ENCODE measurements at regions not wholly inside any gene's neighbourhood (a gene's known extent, or its start where the extent isn't known, plus 50 kb on each side); places are given as distances from the start of the nearest gene placed in this dataset.

DNA sequence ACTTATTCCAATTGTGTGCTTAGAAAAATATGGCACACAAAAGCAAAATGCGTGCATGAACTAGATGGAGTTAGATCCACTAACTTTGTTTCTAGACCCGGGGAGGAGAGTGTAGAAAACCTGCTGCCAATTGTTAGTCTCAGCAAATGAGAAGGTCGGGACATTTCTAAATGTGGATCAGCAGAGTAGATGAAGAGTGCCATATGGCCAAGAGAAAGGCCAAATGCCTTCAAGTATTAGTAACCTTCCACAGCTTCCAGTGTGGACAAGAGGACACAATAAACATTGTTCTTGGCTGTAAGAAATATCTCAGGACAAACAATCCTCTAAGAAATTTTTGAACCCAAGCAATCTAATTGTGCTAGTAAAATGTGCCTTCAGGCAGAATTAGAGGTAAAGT, 690.3 kb downstream of the REEP3 start:
- DNase-seq (ENCODE audit: low spot score) = no peak

GRCh38 chr10:64215088-64215487, 693.9 kb downstream of the REEP3 start:
- DNase-seq (ENCODE audit: low spot score) = no peak

DNA sequence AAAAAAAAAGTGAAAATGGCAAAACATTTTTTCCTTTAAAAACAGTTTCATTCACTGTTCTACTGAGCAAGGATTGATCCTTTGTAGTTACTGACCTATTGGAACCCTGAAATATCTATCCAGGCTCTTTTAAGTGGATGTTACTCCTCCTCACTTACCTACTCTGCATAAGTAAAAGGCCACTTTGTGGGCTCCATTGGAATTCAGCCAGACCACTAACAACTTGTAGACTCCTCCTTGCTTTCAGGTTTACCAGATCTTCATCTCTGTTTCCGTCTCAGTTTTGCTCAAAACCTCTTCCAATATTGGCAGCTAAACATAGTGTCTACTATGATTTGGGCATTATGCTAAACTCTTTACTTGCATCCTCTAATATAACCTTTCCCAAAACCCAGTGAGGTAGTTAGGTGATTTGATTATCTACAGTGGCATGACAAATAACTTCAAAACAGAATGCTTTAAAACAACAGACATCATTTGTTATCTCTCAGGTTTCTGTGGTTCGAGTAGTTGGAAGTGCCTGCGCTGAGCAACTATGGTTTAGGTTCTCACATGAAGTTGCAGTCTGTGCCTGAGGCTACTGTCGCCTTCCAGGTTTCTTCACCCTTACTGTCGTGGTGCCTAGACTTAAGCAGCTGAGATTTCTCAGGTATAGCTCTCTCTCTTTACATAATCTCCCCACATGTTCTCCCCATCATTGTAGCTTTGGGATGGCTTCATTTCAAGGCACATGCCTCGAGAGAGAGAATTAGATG, 698.2 kb downstream of the REEP3 start:
- DNase-seq (ENCODE audit: low spot score) = no peak

DNA sequence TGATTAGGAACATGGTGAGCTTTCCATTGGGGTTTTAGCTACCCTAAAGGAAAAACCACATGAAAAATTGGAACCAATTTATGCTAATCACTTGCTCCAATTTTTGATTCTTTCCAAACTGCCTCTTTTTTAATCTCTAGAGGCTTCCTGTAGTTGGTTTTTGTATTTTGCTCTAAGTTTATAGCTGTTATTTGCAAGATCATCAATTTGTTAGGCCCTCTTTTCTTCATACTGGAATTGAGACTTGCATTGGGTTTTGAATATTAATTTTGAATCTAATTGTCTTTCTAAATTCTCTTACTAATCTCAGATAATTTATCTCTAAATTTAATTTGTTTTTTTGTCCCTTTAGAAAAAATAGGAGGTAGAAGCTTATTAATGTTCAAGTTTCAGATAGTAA, 713.3 kb downstream of the REEP3 start:
- no peak for DNase-seq (ENCODE audit: low spot score)

GRCh38 chr10:64257704-64258103, 736.5 kb downstream of the REEP3 start:
- DNase-seq (ENCODE audit: low spot score) = no peak

DNA sequence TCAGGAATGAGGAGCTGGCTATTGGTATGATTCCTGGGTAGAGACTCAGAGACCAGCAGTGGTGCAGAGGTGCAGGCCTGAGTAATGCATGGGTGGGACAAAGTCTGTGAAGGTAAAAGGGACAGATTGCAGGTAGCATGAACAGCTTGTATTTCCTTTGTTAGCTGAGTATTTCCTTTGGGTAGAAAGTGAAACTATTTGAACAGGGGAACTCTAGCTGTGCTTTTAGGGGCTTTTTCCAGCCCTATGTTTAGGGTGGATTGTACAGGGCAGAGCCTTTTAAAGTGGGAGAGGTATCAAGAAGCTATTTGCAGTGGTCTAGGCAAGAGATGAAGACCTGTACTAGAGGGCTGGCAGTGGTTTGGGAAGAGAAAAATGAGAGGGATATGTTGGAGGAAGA, 739.9 kb downstream of the REEP3 start:
- DNase-seq (ENCODE audit: low spot score) = no peak

- no peak for DNase-seq (ENCODE audit: low spot score)
Observed at GRCh38 chr10:64261676-64262075, 740.5 kb downstream of the REEP3 start.

- DNase-seq (ENCODE audit: low spot score) = no peak
Observed at GRCh38 chr10:64265961-64266360, 744.8 kb downstream of the REEP3 start.

DNA sequence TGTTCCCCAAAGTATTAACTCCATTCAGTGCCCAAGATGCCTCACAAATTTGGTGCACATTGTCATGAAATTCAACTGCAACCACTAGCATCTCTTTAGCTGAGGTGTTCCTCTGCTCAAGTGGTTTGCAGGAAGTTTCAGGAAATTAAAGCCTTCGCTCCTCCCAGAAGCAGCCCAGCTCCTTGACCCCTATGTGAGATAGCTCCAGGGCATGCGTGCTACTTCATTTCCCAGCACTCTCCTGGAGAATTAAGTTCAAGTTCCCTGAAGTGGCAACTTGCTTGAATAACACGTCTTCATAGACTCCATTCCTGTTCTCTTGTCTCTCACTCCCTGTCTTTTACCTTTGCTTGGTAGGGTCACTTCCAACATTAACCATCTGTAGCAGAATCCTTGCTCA, 750.3 kb downstream of the REEP3 start:
- DNase-seq (ENCODE audit: low spot score) = no peak

- no peak for DNase-seq (ENCODE audit: low spot score)
Observed at GRCh38 chr10:64271983-64272382, 750.8 kb downstream of the REEP3 start.

DNA sequence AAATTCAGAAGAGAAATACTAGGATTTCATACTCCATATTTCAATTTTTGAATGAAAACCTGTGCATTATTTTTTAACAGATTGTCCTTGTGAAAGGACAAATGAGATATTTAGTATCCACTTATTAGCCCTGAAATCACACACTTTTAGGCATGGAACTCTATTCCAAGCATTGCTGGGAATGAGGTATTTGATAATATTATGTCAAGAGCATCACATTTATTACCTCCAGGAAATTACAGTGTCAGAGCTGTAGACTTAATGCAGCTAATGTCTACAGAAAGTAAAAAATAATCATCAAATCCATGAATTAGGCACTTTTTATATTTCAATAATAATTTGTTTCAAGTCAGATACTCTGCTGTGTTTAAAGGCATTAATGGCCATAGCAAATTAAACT, 753.8 kb downstream of the REEP3 start:
- DNase-seq (ENCODE audit: low spot score) = no peak

- no peak for DNase-seq (ENCODE audit: low spot score)
Observed at GRCh38 chr10:64275774-64276173, 754.6 kb downstream of the REEP3 start.

DNA sequence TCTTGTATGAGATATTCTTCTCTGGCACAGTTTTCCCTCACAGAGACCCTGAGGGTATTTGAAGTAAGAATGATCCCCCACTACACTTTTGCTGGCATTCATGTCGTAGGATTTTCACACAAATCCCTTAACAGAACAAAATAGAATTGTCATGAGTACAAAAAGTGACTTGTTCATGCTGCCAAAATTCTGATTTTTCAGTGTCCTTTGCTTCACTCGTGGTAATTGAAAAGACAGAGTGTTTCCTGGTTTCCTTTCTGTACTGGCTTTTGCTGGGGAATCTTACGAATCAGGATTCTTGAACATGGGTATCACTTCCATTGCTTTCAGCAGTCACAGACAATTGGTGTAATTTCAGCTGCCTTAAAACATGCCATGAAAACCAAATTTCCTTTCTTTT, 756.3 kb downstream of the REEP3 start:
- no peak for DNase-seq (ENCODE audit: low spot score)

DNA sequence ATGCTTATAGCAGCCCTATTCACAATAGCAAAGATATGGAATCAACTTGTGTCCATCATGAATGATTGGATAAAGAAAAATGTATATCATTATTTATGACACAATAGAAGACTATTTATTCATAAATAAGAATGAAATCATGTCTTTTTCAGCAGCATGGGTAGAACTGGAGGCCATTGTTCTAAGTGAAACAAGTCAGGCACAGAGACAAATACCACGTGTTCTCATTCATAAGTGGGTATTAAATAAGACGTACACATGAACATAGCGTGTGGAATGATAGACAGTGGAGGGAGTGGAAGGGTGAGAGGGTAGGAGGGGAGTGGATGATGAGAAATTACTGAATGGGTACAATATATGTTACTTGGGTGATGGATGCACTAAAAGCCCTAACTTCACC, 762.4 kb downstream of the REEP3 start:
- DNase-seq (ENCODE audit: low spot score) = no peak

DNA sequence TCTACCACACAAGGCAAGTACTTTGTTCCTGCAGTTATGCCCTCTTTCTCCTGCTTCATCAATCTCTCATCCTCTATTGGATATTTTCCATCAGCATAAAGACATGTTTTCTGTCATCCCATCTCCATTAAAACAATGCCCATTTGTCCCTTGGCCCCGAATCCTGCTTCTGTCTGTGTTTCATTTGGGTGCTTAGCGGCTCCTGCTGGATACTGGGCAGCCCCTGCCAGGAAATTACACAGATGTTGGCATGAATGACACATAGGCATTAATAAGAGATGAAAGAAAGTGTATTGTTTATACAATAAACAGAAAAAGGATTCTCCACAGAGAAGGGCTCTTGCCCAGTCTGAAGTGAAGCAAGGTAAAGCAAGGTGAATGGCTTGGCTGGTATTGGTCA, 765.3 kb downstream of the REEP3 start:
- no peak for DNase-seq (ENCODE audit: low spot score)

DNA sequence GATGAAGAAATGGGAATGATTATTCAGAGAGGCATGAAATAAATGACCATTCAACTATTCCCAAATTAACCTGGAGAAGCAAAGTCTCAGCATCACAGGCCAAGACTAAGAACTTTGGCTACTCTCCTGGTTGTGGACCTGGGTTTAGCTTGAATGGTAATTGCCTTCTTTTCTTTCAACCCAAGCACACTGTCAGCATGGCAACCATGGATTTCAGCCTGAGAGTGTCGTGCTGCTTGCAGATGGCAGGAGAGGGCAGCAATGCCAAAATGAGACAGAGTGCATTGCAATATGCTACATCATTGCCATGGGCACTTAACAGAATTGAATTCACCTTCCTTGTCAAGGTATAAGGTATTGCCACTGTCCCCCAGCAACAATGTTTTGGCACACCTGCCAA, 767.2 kb downstream of the REEP3 start:
- no peak for DNase-seq (ENCODE audit: low spot score)

GRCh38 chr10:64303566-64303965, 782.4 kb downstream of the REEP3 start:
- no peak for DNase-seq (ENCODE audit: low spot score)

DNA sequence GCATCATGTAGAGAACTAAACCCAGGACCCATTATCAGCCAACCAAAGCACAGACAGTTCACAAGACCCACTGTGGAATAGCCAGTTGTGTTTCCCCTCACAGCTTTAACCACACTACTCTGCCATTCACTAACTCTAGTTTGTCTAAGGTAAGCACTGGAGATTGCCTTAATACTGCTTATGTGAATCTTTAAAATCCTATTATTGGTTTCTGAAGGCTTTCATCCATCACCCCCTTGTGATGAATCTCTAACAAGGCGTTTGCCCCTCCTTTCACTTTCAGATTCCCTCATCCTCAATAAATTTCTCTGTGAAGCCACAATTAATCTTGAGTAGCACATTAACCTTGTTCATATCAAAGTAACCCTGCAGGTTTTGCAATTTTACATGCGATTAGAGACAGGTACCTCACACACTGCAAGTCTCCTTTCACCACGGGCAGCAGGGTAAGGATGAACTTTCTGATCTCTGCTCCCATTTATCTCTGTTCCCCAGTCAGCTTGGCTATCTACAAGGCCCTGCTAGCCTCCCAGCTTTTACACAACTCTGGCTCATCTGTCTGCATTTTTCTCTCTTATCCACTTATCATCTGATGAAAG, 785.6 kb downstream of the REEP3 start:
- DNase-seq (ENCODE audit: low spot score) = no peak

DNA sequence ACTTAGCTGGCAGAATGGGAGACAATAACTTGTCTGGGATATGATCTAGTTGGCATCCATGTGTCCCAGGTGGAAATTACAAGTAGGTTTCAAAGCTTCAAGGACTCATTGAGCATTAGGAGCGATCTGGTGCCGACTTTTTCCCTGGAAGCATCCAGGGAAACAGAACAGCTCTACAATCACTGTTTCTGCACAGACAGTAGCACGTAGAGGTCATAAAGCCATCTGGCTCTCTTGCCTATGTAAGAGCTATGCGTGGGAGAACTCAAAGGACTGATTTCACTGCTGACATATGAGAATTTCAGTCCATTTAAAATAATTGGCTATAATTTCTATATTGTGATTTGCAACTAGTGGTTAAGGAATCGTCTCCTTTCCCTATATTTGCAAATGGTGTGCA, 791.7 kb downstream of the REEP3 start:
- no peak for DNase-seq (ENCODE audit: low spot score)

DNA sequence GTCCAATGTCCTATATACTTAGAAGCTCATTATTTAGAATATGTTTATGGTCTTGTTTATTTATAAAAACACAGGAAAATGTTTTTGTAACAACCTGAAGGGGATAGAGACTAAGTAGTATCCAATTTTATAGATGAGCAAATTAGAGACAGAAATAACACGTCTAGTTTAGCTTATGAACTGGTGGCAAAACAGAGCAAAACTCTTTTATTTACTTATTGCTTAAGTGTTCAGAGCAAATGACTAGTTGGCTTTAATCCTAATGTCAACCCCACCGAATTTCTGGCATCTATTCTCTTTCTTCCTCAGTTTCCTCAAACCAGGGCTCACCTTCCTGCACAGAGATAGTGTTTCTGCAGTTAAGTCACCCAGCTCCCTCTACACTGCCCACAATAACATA, 792.8 kb downstream of the REEP3 start:
- no peak for DNase-seq (ENCODE audit: low spot score)

GRCh38 chr10:64316416-64316815, 795.2 kb downstream of the REEP3 start:
- no peak for DNase-seq (ENCODE audit: low spot score)

DNA sequence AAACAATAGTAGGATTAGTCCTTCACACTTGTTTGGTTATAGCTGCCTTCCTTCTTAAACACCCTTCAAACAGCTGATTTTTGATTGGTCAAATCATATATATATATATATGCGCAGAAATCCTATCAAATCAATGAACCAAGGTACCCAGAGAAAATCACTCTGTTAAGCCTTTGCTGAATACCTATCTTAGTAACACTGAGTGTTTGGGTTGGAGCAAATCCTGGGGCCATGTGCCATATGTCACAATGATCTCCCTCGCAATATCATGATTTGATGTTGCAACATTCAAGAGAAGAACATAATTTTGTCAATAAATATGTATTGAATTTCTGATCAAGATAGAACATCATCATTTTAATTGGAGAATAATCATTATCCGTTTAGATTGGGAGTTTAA, 795.6 kb downstream of the REEP3 start:
- DNase-seq (ENCODE audit: low spot score) = no peak

DNA sequence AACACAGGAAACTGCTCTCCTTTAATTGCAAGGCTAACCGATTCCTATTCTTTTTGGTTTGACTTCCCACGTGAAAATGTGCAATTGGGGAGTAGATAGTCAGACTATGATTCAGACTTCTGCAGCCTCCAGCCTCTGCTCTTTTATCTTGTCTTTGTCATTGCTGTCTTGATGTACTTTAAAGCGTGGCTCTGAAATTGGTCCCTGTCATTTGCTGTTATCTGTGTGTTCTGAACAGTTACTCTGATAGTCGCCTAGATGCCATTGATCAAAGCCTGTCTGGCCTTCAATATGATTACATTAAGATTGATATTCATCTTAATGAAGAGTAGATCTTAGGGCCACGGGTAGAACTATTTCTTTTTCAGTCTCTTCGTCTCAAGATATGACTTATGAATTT, 799.2 kb downstream of the REEP3 start:
- no peak for DNase-seq (ENCODE audit: low spot score)

DNA sequence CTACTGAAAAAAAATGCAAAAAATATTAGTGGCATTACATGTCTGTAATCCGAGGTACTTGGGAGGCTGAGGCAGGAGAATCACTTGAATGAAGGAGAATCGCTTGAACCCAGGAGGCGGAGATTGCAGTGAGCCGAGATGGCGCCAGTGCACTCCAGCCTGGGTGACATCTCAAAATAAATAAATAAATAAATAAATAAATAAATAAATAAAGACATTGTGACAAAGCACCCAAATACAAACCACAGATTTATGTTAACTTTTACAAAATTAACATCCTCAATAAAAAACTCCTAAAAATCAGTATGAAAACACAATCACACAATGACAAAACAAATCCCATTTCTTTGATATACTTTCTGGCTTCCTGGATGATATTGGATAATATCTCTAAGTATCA, 808.3 kb downstream of the REEP3 start:
- DNase-seq (ENCODE audit: low spot score) = no peak
